Stromal cell of bone marrow (primary cell): ENCODE measurements at regions not wholly inside any gene's neighbourhood (a gene's known extent, or its start where the extent isn't known, plus 50 kb on each side); places are given as distances from the start of the nearest gene placed in this dataset.

Experiments used
- DNase-seq: peaks from one replicate; pipeline ENCODE4 v3.0.0-alpha.2; 2012; ENCODE audit warnings: low read depth

DNA sequence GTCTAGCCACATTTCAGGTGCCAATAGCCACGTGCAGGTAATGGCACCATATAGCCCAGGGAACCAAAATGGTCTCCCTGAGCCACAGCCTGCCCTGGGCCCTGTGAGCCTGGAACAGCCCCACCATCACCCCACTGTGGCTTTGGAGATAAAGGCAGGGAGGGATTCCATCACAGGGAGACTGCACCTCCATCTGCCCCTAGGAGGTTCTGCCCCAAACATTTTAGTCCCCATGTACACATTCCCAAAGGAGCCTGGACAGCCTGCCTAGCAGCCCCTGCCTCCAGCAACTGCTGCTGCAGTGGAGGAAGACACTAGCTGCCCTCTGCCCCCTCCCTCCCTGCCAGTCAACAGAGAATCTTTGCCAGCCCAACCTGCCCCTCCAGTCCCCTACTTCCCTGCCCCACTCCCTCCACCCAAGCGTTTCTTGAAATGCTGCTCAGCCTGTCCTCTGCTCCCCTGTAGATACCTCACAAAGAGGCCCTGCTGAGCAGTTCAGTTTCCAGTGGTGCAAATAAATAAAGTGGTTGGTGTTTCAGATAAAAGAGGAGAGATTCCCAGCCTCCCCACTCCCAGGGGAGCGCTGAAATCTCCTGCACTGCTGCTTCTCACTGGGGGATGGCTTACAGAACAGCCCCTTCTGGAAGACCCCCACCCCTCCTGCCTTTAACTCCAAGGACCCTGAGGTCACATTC is 921.8 kb downstream of the UQCRFS1 start:
- no peak for DNase-seq

- DNase-seq, result peak; percentile 5
Measured at GRCh38 chr19:28289295-28290063, 923.5 kb downstream of the UQCRFS1 start.

GRCh38 chr19:28288572-28289264 is 924.2 kb downstream of the UQCRFS1 start:
- DNase-seq, result no peak

- no peak for DNase-seq
Measured at GRCh38 chr19:28285917-28286316, 927.0 kb downstream of the UQCRFS1 start.

DNA sequence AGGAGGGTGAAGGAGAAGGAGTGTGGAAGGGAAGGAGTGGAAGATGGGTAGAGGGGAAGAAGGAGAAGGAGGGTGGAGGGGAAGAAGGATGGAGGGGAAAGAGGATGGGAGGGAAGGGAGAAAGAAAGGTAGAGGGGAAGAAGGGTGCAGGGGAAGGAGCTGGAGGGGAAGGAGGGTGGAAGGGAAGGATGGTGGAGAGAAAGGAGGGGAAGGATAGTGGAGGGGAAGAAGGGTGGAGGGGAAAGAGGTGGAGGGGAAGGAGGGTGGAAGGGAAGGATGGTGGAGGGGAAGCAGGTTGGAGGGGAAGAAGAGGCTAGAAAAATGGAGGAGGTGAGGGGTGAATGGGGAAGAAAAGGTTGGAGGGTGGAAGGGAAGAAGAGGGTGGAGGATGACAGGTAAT is 927.9 kb downstream of the UQCRFS1 start:
- DNase-seq, result no peak

GRCh38 chr19:28284389-28284788 is 928.6 kb downstream of the UQCRFS1 start:
- no peak for DNase-seq

- no peak for DNase-seq
Measured at GRCh38 chr19:28283592-28283991, 929.4 kb downstream of the UQCRFS1 start.

DNA sequence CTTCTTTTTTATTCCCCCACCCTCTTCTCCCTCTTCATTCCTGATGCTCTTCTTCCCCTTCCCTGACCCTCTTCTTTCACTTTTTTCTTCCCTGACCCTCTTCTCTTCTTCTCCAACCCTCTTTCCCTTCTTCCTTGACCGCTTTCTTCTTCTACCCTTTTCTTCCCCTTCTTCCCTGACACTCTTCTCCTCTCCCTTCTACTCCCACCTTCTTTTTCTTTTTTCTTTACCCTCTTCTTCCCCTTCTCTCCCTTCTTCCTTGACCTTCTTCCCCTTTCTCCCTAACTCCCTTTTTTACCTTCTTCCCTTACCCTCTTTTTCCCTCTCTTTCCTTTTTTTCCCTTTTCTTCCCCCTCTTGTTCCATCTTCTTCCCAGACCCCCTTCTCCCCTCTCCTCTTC is 931.3 kb downstream of the UQCRFS1 start:
- no peak for DNase-seq

DNA sequence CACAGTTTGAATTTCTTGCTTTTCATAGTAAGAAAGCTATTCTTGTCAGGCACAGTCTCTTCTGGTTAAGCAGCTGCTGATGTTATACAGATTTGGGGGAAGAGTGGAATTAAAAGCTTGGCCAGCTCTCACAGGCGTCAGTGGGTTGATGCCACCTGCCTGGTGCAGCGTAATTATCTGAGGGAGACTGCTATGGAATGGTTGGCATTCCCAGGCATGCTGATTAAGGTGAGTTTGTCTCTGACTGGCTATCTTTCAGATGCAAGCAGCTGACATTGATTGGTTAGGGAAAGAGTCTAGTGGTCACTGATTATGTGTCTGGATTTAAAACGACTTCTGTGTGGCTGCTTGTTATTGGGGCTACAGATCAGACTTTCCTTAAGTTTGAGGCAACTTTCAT is 948.4 kb downstream of the UQCRFS1 start:
- no peak for DNase-seq

DNA sequence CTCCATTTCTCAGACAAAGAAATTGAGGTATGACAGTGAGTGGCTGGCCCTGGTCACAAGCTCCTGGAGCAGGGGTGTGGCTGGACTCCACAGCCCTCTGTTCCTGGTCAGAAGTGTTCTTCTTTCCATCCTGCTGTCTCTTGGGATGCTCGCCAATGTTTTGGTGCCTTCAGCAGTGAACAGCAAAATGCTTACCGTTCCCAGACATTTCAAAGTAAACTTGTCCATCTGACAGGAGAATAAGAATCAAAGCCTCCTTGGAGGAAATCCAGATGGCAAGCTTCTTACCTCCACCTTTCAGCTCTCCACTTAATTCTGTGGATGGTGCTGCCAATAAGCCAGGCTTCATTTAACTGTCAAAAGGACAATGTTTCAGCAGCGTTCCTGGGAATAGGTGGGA is 954.1 kb downstream of the UQCRFS1 start:
- no peak for DNase-seq

DNA sequence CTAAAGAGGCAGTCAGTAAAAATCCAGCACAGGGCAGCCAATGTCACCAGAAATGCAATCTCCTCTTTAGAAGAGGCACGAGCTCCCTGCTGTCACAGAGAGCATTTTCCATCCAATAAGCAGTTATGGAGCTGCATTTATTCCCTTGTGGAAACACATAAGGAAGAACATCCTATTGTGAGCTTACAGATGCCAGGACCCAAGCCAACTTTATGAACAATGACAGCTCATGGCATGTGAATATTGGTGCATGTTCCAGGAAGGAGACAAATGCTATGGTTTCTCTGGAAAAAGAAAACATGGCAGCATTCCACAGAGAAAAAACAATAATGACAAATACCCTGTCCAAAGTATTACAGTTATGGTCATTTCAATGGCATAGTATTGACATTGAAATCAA is 955.6 kb downstream of the UQCRFS1 start:
- DNase-seq, result no peak

GRCh38 chr19:28247243-28247642 is 965.7 kb downstream of the UQCRFS1 start:
- no peak for DNase-seq

GRCh38 chr19:28245937-28246336 is 967.0 kb downstream of the UQCRFS1 start:
- DNase-seq, result no peak

DNA sequence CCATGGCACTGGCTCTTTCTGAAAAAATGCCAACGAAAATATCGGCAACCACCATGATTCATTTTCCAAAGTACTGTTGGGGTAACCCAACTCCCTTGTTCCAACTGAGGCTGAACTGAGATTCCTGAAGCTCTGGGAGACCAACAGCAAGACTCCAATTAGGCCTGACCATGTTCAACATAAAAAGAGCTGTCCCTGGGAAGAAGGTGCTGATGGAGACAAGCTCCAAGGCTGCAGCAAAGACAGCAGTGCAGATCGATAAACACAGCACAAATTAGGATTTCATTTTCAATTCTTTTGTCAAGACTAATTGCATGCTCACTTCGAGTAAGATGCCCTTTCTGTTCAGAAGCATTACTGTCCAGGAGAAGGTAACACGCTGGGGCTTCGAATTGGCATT is 968.0 kb downstream of the UQCRFS1 start:
- no peak for DNase-seq

DNA sequence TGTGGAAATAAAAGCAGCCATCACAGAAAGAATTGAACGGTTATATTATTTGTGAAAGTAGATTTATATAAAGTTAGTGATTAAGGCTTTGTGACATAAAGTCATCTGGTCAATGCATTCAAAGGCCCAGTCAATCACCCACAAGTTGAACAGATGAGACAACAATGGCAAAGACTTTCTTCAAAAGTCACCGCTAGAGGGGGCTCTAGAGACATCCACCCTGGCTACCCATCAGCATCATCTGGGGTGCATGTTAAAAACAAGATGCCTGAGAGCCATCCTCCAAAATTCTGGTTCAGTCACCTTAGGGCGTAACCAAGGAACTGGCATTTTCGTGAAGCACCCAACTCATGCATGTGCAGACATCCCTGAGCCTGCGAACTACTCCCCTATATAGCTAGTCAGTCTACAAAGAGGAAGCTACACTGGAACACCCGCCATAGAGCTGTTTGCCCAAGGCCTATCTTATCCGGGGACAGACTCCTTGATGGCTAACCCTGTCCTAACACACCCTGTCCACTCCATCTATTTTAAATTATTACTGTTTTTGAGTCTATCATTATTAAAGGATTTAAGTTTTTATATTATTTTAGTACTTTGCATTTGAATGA is 970.5 kb downstream of the UQCRFS1 start:
- DNase-seq, result peak; percentile 19

DNA sequence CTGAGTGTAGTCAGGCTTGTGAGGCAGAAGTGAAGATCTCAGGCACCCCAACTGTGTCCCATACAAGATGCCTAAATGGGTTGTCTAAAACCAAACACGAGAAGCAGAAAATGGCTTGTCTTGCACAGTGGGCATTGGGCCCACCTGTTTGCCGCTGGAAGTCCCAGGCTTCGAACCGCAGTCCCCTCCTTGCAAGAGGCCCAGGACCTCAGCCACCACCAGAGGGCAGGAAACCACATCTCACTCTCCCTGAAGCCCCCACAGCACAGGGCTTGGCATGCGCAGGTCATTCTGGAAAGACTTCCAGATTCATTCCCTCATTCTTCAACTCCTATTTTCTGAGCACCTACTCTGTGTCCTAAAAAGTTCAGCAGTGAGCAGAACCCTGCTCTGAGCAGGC is 973.7 kb downstream of the UQCRFS1 start:
- no peak for DNase-seq

GRCh38 chr19:28238270-28238820 is 974.6 kb downstream of the UQCRFS1 start:
- DNase-seq, result no peak

- DNase-seq, result no peak
Measured at GRCh38 chr19:28235606-28236125, 977.3 kb downstream of the UQCRFS1 start.

- no peak for DNase-seq
Measured at GRCh38 chr19:28234637-28235036, 978.3 kb downstream of the UQCRFS1 start.

GRCh38 chr19:28228854-28229253 is 984.1 kb downstream of the UQCRFS1 start:
- DNase-seq, result no peak

GRCh38 chr19:28224441-28224840 is 988.5 kb downstream of the UQCRFS1 start:
- DNase-seq, result no peak

DNA sequence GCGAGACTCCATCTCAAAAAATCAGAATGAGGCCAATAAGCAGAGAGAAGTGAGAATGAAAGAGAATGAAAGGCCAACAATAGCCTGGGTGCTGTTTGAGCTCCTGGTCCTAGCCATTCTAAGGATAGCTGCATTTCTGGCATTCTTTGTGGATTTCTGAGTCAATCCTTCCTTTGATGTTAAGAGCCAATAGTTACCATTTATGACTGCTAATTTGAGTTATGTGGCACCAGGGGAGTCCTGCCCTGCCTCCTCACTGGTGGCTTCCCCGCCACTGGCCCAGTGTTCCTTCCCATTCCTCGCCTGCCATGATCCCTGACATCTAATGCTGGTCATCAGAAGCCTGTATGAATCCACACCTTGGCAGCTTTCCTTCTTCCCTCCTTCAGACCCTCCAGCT is 991.2 kb downstream of the UQCRFS1 start:
- DNase-seq, result no peak
